Sigmoid colon (tissue), 4 donors: ENCODE measurements at regions not wholly inside any gene's neighbourhood (a gene's known extent, or its start where the extent isn't known, plus 50 kb on each side); places are given as distances from the start of the nearest gene placed in this dataset.

Experiments
- CTCF ChIP-seq, 4 experiments: fragments of 450-650 bp in 3 of 4; fragments of 200-600 bp in 1 of 4; IDR thresholded peaks; one replicate each; pipeline ENCODE4 v1.5.1; 2016 to 2019; ENCODE audit warnings: antibody characterized with exemption in 4 of 4, mild to moderate bottlenecking in 3 of 4, moderate library complexity in 2 of 4
- EP300 ChIP-seq, 4 donors: sonication (generic); formaldehyde crosslinking; IDR thresholded peaks; one replicate each; pipeline ENCODE4 v1.6.1; 2017; ENCODE audit warnings: antibody characterized with exemption in 4 of 4
- POLR2A ChIP-seq, 2 donors: fragments of 450-650 bp; IDR thresholded peaks; one replicate each; pipeline ENCODE4 v1.6.1; 2016; ENCODE audit warnings: antibody characterized with exemption in 2 of 2, mild to moderate bottlenecking in 2 of 2, moderate library complexity in 2 of 2
- POLR2AphosphoS5 ChIP-seq, 4 donors: sonication (generic); formaldehyde crosslinking; IDR thresholded peaks; one replicate each; pipeline ENCODE4 v1.6.1; 2017; ENCODE audit warnings: antibody characterized with exemption in 4 of 4

GRCh38 chr2:139828011-139828410 is 1047.8 kb upstream of the NXPH2 start:
- TF ChIP-seq POLR2AphosphoS5 (IDR thresholded peaks at IDR 0.05) (no peak), POLR2A (IDR thresholded peaks at IDR 0.05) (no peak), CTCF (IDR thresholded peaks at IDR 0.05) (no peak), EP300 (IDR thresholded peaks at IDR 0.05) (no peak)
